Gastrocnemius medialis (tissue), 4 donors: ENCODE measurements at regions not wholly inside any gene's neighbourhood (a gene's known extent, or its start where the extent isn't known, plus 50 kb on each side); places are given as distances from the start of the nearest gene placed in this dataset.

Source experiments
- CTCF ChIP-seq, 5 experiments: fragments of 450-650 bp in 3 of 5; fragments of 200-600 bp in 2 of 5; sonication (generic) in 2 of 5; IDR thresholded peaks in 4 of 5; conservative IDR thresholded peaks in 1 of 5; 1 replicate in 4 of 5; 2 replicates in 1 of 5; pipeline ENCODE4 v1.5.1; 2016 to 2019; ENCODE audit warnings: antibody characterized with exemption in 5 of 5, mild to moderate bottlenecking in 3 of 5, moderate library complexity in 3 of 5
- POLR2A ChIP-seq, 2 donors: fragments of 450-650 bp; IDR thresholded peaks; one replicate each; pipeline ENCODE4 v1.6.1; 2017; ENCODE audit warnings: antibody characterized with exemption in 2 of 2, mild to moderate bottlenecking in 2 of 2, moderate library complexity in 2 of 2

- TF ChIP-seq POLR2A (IDR thresholded peaks at IDR 0.05) (no peak), CTCF (IDR thresholded peaks at IDR 0.05 in 4 of 5, conservative IDR thresholded peaks at IDR 0.05 in 1 of 5) (no peak)
Observed at GRCh38 chr9:13860946-13861640, 452.8 kb downstream of the NFIB start.
